IMR-90 (cell line): ENCODE measurements at regions not wholly inside any gene's neighbourhood (a gene's known extent, or its start where the extent isn't known, plus 50 kb on each side); places are given as distances from the start of the nearest gene placed in this dataset.

Source experiments
- ATAC-seq: fragments of 200-7000 bp; cut with Tn5 transposase; 2 replicates; pipeline ENCODE4 v1.9.1; 2020; ENCODE audit warnings: low read depth, mild to moderate bottlenecking, moderate library complexity
- BruUV-seq: library from RNA; stranded (reverse); fragments of 400-500 nt; replicated peaks from 2 replicates; lab custom pipeline; 2021; lab: Mats Ljungman, UMichigan
- CTCF ChIA-PET: fragments of 300-600 bp; formaldehyde crosslinking; extraction: SDS; loops from one replicate; lab custom pipeline; 2021; ENCODE audit warnings: antibody characterized with exemption; lab: Yijun Ruan, JAX
- POLR2A ChIA-PET: fragments of 300-600 bp; sonication (Branson Sonifier 250); formaldehyde crosslinking; loops from one replicate; lab custom pipeline; 2022; ENCODE audit warnings: antibody characterized with exemption; ENCODE audit not compliant: unreplicated experiment; lab: Charles Lee
- DNase-seq: peaks from one replicate; pipeline ENCODE4 v3.0.0; 2013
- H2AFZ ChIP-seq: replicated peaks from 2 replicates; pipeline ENCODE3; 2013; ENCODE audit warnings: low read length, mild to moderate bottlenecking; ENCODE audit not compliant: poor library complexity
- H2AK5ac ChIP-seq: 2 replicates; pipeline ENCODE4 v1.6.1; 2013; ENCODE audit warnings: low read depth, low read length, inconsistent platforms
- H2AK9ac ChIP-seq: replicated peaks from 2 replicates; pipeline ENCODE3; 2013; ENCODE audit warnings: mild to moderate bottlenecking, low read depth, low read length, moderate library complexity; ENCODE audit not compliant: poor library complexity
- H2BK120ac ChIP-seq: 2 replicates; pipeline ENCODE4 v1.6.1; 2013; ENCODE audit warnings: low read depth, low read length, inconsistent platforms
- H2BK15ac ChIP-seq: 3 replicates; pipeline ENCODE4 v1.6.1; 2013; ENCODE audit warnings: low read depth, low read length, inconsistent platforms
- H2BK20ac ChIP-seq: 2 replicates; pipeline ENCODE4 v1.6.1; 2013; ENCODE audit warnings: low read depth, mild to moderate bottlenecking, inconsistent platforms, low read length, moderate library complexity
- H2BK5ac ChIP-seq: 2 replicates; pipeline ENCODE4 v1.6.1; 2013; ENCODE audit warnings: mild to moderate bottlenecking, low read depth, low read length, inconsistent platforms; ENCODE audit not compliant: poor library complexity, severe bottlenecking
- H3K14ac ChIP-seq: replicated peaks from 2 replicates; pipeline ENCODE4 v1.6.1; 2013; ENCODE audit warnings: low read depth, low read length, inconsistent platforms
- H3K18ac ChIP-seq: 2 replicates; pipeline ENCODE4 v1.6.1; 2013; ENCODE audit warnings: low read depth, low read length, control low read depth
- H3K23ac ChIP-seq: 2 replicates; pipeline ENCODE4 v1.6.1; 2013; ENCODE audit warnings: low read depth, low read length, inconsistent platforms
- H3K27ac ChIP-seq: 2 replicates; pipeline ENCODE4 v1.5.1; 2013; ENCODE audit warnings: mild to moderate bottlenecking, control low read depth, low read length; ENCODE audit not compliant: insufficient read depth
- H3K27me3 ChIP-seq: 2 replicates; pipeline ENCODE4 v1.6.1; 2013; ENCODE audit warnings: low read length; ENCODE audit not compliant: control insufficient read depth, insufficient read depth
- H3K36me3 ChIP-seq: 2 replicates; pipeline ENCODE4 v1.6.1; 2013; ENCODE audit warnings: low read length, mixed read lengths; ENCODE audit not compliant: control insufficient read depth, insufficient read depth
- H3K4ac ChIP-seq: 2 replicates; pipeline ENCODE4 v1.6.1; 2013; ENCODE audit warnings: low read depth, low read length, inconsistent platforms
- H3K4me1 ChIP-seq: 2 replicates; pipeline ENCODE4 v1.6.1; 2013; ENCODE audit warnings: low read length, mixed read lengths; ENCODE audit not compliant: control insufficient read depth, insufficient read depth
- H3K4me2 ChIP-seq: 2 replicates; pipeline ENCODE4 v1.6.1; 2013; ENCODE audit warnings: low read depth, mild to moderate bottlenecking, control low read depth, low read length, moderate library complexity
- H3K4me3 ChIP-seq: 2 replicates; pipeline ENCODE4 v1.5.1; 2013; ENCODE audit warnings: low read depth, mild to moderate bottlenecking, control low read depth, low read length, moderate library complexity; ENCODE audit not compliant: insufficient read depth
- H3K56ac ChIP-seq: 2 replicates; pipeline ENCODE4 v1.6.1; 2013; ENCODE audit warnings: low read length, inconsistent platforms; ENCODE audit not compliant: insufficient read depth; ENCODE audit errors: extremely low read depth
- H3K79me1 ChIP-seq, 2 experiments: 2 replicates each; pipeline ENCODE4 v1.6.1; 2013; ENCODE audit warnings: low read length in 2 of 2, inconsistent platforms in 1 of 2, low read depth in 1 of 2
- H3K9ac ChIP-seq: 2 replicates; pipeline ENCODE4 v1.6.1; 2013; ENCODE audit warnings: low read depth, low read length, control low read depth
- H3K9me1 ChIP-seq: 2 replicates; pipeline ENCODE4 v1.6.1; 2013; ENCODE audit warnings: low read length, inconsistent platforms; ENCODE audit not compliant: insufficient read depth
- H3K9me3 ChIP-seq: 2 replicates; pipeline ENCODE4 v1.6.1; 2013; ENCODE audit warnings: low read length; ENCODE audit not compliant: control insufficient read depth, insufficient read depth
- H4K20me1 ChIP-seq: 2 replicates; pipeline ENCODE4 v1.6.1; 2013; ENCODE audit warnings: low read length, inconsistent platforms; ENCODE audit not compliant: insufficient read depth
- H4K5ac ChIP-seq: 2 replicates; pipeline ENCODE4 v1.6.1; 2013; ENCODE audit warnings: mild to moderate bottlenecking, low read depth, low read length, control low read depth
- H4K8ac ChIP-seq, 2 experiments: 2 replicates each; pipeline ENCODE4 v1.6.1; 2013; ENCODE audit warnings: low read depth in 2 of 2, low read length in 2 of 2, control low read depth in 1 of 2, inconsistent platforms in 1 of 2
- H4K91ac ChIP-seq: 2 replicates; pipeline ENCODE4 v1.6.1; 2013; ENCODE audit warnings: low read depth, low read length, inconsistent platforms; ENCODE audit not compliant: insufficient read depth
- BHLHE40 ChIP-seq: fragments of 150-350 bp; IDR thresholded peaks from 2 replicates; pipeline ENCODE4 v1.6.1; 2016; ENCODE audit warnings: mild to moderate bottlenecking, low read depth, low read length
- CEBPB ChIP-seq: IDR thresholded peaks from 2 replicates; pipeline ENCODE4 v1.6.1; 2012; ENCODE audit warnings: low read depth, low read length, improper control_type of control experiment
- CHD1 ChIP-seq: IDR thresholded peaks from 2 replicates; pipeline ENCODE4 v1.6.1; 2012; ENCODE audit warnings: low read depth, low read length, improper control_type of control experiment
- FOS ChIP-seq: fragments of 150-350 bp; IDR thresholded peaks from 2 replicates; pipeline ENCODE4 v1.6.1; 2016; ENCODE audit warnings: low read depth, low read length
- MAFK ChIP-seq: IDR thresholded peaks from 2 replicates; pipeline ENCODE4 v1.6.1; 2012; ENCODE audit warnings: low read depth, low read length, improper control_type of control experiment
- MAZ ChIP-seq: IDR thresholded peaks from 2 replicates; pipeline ENCODE4 v1.6.1; 2012; ENCODE audit warnings: low read depth, mild to moderate bottlenecking, low read length, improper control_type of control experiment, moderate library complexity, borderline replicate concordance
- MXI1 ChIP-seq: IDR thresholded peaks from 2 replicates; pipeline ENCODE4 v1.6.1; 2012; ENCODE audit warnings: low read depth, mild to moderate bottlenecking, low read length, moderate library complexity, borderline replicate concordance
- NFE2L2 ChIP-seq: fragments of 150-350 bp; IDR thresholded peaks from 2 replicates; pipeline ENCODE4 v1.6.1; 2016; ENCODE audit warnings: low read depth, mild to moderate bottlenecking, low read length
- POLR2A ChIP-seq: IDR thresholded peaks from 2 replicates; pipeline ENCODE4 v1.6.1; 2012; ENCODE audit warnings: mild to moderate bottlenecking, low read depth, low read length
- RAD21 ChIP-seq: IDR thresholded peaks from 2 replicates; pipeline ENCODE4 v1.6.1; 2012; ENCODE audit warnings: low read length, improper control_type of control experiment
- RCOR1 ChIP-seq: IDR thresholded peaks from 2 replicates; pipeline ENCODE4 v1.6.1; 2012; ENCODE audit warnings: mild to moderate bottlenecking, low read length, improper control_type of control experiment; ENCODE audit not compliant: insufficient replicate concordance
- RFX5 ChIP-seq: IDR thresholded peaks from 2 replicates; pipeline ENCODE4 v1.8.0; 2012; ENCODE audit warnings: low read depth, mild to moderate bottlenecking, low read length, moderate library complexity
- SMC3 ChIP-seq: fragments of 150-350 bp; IDR thresholded peaks from 2 replicates; pipeline ENCODE4 v1.6.1; 2016; ENCODE audit warnings: low read depth, mild to moderate bottlenecking, antibody characterized with exemption, low read length, moderate library complexity
- dilution Hi-C: fragments of 300-500 bp; cut with HindIII; formaldehyde crosslinking; loops from one replicate; pipeline ENCODE4 v1.14.3; 2018; ENCODE audit warnings: low sequenced_read_pairs; ENCODE audit not compliant: unreplicated experiment
- in situ Hi-C: fragments of 300-500 bp; cut with MboI; formaldehyde crosslinking; loops from 3 replicates; pipeline ENCODE4 v1.14.3; 2019; ENCODE audit warnings: low sequenced_read_pairs, inconsistent platforms, mixed read lengths
- intact Hi-C: fragments of 100-400 bp; cut with micrococcal nuclease; formaldehyde crosslinking; loops from 2 replicates; pipeline ENCODE4 v1.10.0; 2022
- TF ChIP-seq, protein P1 (sequence below): conservative IDR thresholded peaks from 2 replicates; pipeline ENCODE4 v1.5.1; 2012; ENCODE audit warnings: mild to moderate bottlenecking, low read depth, low read length, improper control_type of control experiment
- TF ChIP-seq, protein P2 (sequence below): fragments of 150-350 bp; IDR thresholded peaks from 2 replicates; pipeline ENCODE4 v1.6.1; 2016; ENCODE audit warnings: low read depth, mild to moderate bottlenecking, low read length, moderate library complexity, borderline replicate concordance
- TF ChIP-seq, protein P3 (sequence below): fragments of 150-350 bp; IDR thresholded peaks from 2 replicates; pipeline ENCODE4 v1.6.1; 2017; ENCODE audit warnings: mild to moderate bottlenecking, antibody characterized with exemption, low read length, low read depth

DNA sequence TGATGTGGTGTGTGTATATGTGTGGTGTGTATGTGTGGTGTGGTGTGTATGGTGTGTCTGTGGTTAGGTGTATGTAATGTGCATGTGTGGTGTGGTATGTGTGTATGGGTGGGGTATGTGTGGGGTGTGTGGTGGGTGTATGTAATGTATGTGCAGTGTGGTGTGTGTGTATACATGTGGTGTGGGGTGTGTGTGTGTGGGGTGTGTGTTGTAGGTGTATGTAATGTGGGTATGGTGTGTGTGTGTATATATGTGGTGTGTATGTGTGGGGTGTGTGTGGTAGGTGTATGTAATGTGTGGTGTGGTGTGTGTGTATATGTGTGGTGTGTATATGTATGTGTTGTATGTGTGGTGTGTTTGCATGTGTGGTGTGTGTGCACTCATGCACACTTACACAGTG, 84.8 kb upstream of the ID2 start:
- in situ Hi-C loops, result no loop called here
- Histone ChIP-seq H3K9me1 (peaks cover 22% of the 10 kb centered on the region), H3K27me3 (no peaks in the 10 kb centered on the region), H2BK20ac (peak overlapping the region; percentile 93), H3K4me3 (no peak overlapping the region), H2AFZ (no peak overlapping the region), H2BK5ac (peak overlapping the region; percentile 69), H2AK9ac (peak overlapping the region; percentile 28), H3K4me2 (no peak overlapping the region), H4K20me1 (no peaks in the 10 kb centered on the region), H3K4me1 (peaks cover 3% of the 10 kb centered on the region; the same call in 1 of the 2 replicates), H3K9me3 (no peaks in the 10 kb centered on the region), H4K8ac (peak overlapping the region in 1 of 2 experiments; percentile 7; a peak in 1 of 4 replicates), H3K14ac (peak overlapping the region; percentile 83), H3K79me1 (no peaks in the 10 kb centered on the region), H2BK15ac (peak overlapping the region; percentile 18; the same call in 2 of the 3 replicates), H3K56ac (no peak overlapping the region), H3K18ac (no peak overlapping the region; the same call in 1 of the 2 replicates), H2BK120ac (peak overlapping the region; percentile 96), H4K5ac (no peak overlapping the region), H2AK5ac (peak overlapping the region; percentile 96), H3K4ac (peak overlapping the region; percentile 90), H4K91ac (peak overlapping the region; percentile 83), H3K36me3 (no peaks in the 10 kb centered on the region), H3K23ac (no peak overlapping the region), H3K9ac (no peak overlapping the region), H3K27ac (no peak overlapping the region)
- intact Hi-C loops, result no loop called here
- no peak for ATAC-seq
- CTCF ChIA-PET, result no interaction called here
- BruUV-seq, result no TSS peak
- POLR2A ChIA-PET, result no interaction called here
- dilution Hi-C loops, result no loop called here
- DNase-seq, result no peak
- TF ChIP-seq RFX5 (no peak), CHD1 (no peak), MAFK (no peak), NFE2L2 (no peak), RAD21 (no peak), MAZ (no peak), BHLHE40 (no peak), SMC3 (no peak), CEBPB (no peak), FOS (no peak), POLR2A (no peak), RCOR1 (no peak), MXI1 (no peak)
- TF ChIP-seq, protein P1, sequence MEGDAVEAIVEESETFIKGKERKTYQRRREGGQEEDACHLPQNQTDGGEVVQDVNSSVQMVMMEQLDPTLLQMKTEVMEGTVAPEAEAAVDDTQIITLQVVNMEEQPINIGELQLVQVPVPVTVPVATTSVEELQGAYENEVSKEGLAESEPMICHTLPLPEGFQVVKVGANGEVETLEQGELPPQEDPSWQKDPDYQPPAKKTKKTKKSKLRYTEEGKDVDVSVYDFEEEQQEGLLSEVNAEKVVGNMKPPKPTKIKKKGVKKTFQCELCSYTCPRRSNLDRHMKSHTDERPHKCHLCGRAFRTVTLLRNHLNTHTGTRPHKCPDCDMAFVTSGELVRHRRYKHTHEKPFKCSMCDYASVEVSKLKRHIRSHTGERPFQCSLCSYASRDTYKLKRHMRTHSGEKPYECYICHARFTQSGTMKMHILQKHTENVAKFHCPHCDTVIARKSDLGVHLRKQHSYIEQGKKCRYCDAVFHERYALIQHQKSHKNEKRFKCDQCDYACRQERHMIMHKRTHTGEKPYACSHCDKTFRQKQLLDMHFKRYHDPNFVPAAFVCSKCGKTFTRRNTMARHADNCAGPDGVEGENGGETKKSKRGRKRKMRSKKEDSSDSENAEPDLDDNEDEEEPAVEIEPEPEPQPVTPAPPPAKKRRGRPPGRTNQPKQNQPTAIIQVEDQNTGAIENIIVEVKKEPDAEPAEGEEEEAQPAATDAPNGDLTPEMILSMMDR, result no peak
- TF ChIP-seq, protein P2, sequence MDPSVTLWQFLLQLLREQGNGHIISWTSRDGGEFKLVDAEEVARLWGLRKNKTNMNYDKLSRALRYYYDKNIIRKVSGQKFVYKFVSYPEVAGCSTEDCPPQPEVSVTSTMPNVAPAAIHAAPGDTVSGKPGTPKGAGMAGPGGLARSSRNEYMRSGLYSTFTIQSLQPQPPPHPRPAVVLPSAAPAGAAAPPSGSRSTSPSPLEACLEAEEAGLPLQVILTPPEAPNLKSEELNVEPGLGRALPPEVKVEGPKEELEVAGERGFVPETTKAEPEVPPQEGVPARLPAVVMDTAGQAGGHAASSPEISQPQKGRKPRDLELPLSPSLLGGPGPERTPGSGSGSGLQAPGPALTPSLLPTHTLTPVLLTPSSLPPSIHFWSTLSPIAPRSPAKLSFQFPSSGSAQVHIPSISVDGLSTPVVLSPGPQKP, result no peak
- TF ChIP-seq, protein P3, sequence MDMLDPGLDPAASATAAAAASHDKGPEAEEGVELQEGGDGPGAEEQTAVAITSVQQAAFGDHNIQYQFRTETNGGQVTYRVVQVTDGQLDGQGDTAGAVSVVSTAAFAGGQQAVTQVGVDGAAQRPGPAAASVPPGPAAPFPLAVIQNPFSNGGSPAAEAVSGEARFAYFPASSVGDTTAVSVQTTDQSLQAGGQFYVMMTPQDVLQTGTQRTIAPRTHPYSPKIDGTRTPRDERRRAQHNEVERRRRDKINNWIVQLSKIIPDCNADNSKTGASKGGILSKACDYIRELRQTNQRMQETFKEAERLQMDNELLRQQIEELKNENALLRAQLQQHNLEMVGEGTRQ, result no peak
